ENCODE measurements at regions not wholly inside any gene's neighbourhood (a gene's known extent, or its start where the extent isn't known, plus 50 kb on each side); places are given as distances from the start of the nearest gene placed in this dataset.

DNA sequence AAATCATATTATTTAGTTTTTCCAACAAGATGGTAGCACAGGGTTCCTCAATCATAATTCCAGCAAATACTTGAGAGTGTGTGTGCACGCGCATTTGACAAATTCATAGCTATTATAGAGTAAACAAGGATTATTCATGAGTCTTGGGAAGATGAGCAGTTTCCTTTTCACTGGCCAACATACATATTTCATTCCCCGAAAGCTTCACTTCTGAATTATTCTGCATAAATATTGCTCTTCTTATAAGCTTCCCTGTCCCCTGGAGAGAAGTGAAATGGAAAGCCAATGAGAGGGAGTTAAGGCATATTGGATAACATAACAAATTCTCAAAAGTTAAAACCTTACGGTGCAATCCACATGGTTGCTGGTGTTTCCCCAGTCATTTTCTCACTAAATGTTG lies 386.4 kb upstream of the SEMA6A start:
- Histone ChIP-seq H3K36me3 (ENCODE audit: control insufficient read depth, low read length) (no peaks in the 10 kb centered on the region), H3K4me1 (ENCODE audit: control insufficient read depth, low read length) (peaks cover 7% of the 10 kb centered on the region), H3K79me2 (ENCODE audit: control insufficient read depth, low read length) (no peaks in the 10 kb centered on the region), H3K27ac (ENCODE audit: low read depth, low read length) (no peak overlapping the region), H3K4me2 (ENCODE audit: low read length) (no peak overlapping the region), H3K9me3 (ENCODE audit: control insufficient read depth, insufficient read depth, low read length) (no peaks in the 10 kb centered on the region), H3K27me3 (ENCODE audit: control insufficient read depth, low read length) (no peaks in the 10 kb centered on the region), H4K20me1 (ENCODE audit: control insufficient read depth, insufficient read depth, low read depth, low read length) (no peaks in the 10 kb centered on the region), H3K9me2 (replicated peaks; ENCODE audit: control insufficient read depth, low read length) (no peaks in the 10 kb centered on the region), H3F3A (ENCODE audit: control insufficient read depth, insufficient read depth) (no peaks in the 10 kb centered on the region), H3K4me3 (ENCODE audit: low read length) (no peak overlapping the region)
- no peak for TF ChIP-seq EZH2phosphoT487 (IDR thresholded peaks at IDR 0.05; ENCODE audit: borderline replicate concordance, low read length)
- TF ChIP-seq, protein P1, sequence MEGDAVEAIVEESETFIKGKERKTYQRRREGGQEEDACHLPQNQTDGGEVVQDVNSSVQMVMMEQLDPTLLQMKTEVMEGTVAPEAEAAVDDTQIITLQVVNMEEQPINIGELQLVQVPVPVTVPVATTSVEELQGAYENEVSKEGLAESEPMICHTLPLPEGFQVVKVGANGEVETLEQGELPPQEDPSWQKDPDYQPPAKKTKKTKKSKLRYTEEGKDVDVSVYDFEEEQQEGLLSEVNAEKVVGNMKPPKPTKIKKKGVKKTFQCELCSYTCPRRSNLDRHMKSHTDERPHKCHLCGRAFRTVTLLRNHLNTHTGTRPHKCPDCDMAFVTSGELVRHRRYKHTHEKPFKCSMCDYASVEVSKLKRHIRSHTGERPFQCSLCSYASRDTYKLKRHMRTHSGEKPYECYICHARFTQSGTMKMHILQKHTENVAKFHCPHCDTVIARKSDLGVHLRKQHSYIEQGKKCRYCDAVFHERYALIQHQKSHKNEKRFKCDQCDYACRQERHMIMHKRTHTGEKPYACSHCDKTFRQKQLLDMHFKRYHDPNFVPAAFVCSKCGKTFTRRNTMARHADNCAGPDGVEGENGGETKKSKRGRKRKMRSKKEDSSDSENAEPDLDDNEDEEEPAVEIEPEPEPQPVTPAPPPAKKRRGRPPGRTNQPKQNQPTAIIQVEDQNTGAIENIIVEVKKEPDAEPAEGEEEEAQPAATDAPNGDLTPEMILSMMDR (IDR thresholded peaks at IDR 0.05; ENCODE audit: low read depth, low read length, poor library complexity, severe bottlenecking) = no peak

GRCh38 chr5:116959843-116960242 lies 385.2 kb upstream of the SEMA6A start:
- TF ChIP-seq EZH2phosphoT487 (IDR thresholded peaks at IDR 0.05; ENCODE audit: borderline replicate concordance, low read length) = no peak
- TF ChIP-seq, protein P1 (IDR thresholded peaks at IDR 0.05; ENCODE audit: low read depth, low read length, poor library complexity, severe bottlenecking) = no peak

GRCh38 chr5:116953251-116953930 lies 378.8 kb upstream of the SEMA6A start:
- no peak overlapping the region for H3K27ac ChIP-seq (ENCODE audit: low read depth, low read length)
- H3K9me3 ChIP-seq (ENCODE audit: control insufficient read depth, insufficient read depth, low read length) = peaks cover 5% of the 10 kb centered on the region; the same call in 1 of the 2 replicates
- no peak overlapping the region for H3K4me2 ChIP-seq (ENCODE audit: low read length)
- no peaks in the 10 kb centered on the region for H3F3A ChIP-seq (ENCODE audit: control insufficient read depth, insufficient read depth)
- no peaks in the 10 kb centered on the region for H4K20me1 ChIP-seq (ENCODE audit: control insufficient read depth, insufficient read depth, low read depth, low read length)
- H3K79me2 ChIP-seq (ENCODE audit: control insufficient read depth, low read length) = no peaks in the 10 kb centered on the region
- peaks cover under 1% of the 10 kb centered on the region for H3K4me1 ChIP-seq (ENCODE audit: control insufficient read depth, low read length)
- TF ChIP-seq, protein P1 (IDR thresholded peaks at IDR 0.05; ENCODE audit: low read depth, low read length, poor library complexity, severe bottlenecking) = no peak
- TF ChIP-seq EZH2phosphoT487 (IDR thresholded peaks at IDR 0.05; ENCODE audit: borderline replicate concordance, low read length) = no peak
- H3K4me3 ChIP-seq (ENCODE audit: low read length) = no peak overlapping the region
- no peaks in the 10 kb centered on the region for H3K36me3 ChIP-seq (ENCODE audit: control insufficient read depth, low read length)
- H3K27me3 ChIP-seq (ENCODE audit: control insufficient read depth, low read length) = no peaks in the 10 kb centered on the region
- H3K9me2 ChIP-seq (replicated peaks; ENCODE audit: control insufficient read depth, low read length) = no peaks in the 10 kb centered on the region

More at GRCh38 chr5:116959843-116960242, 385.2 kb upstream of the SEMA6A start:
- Histone ChIP-seq H3K36me3 (ENCODE audit: control insufficient read depth, low read length) (no peaks in the 10 kb centered on the region), H3K27me3 (ENCODE audit: control insufficient read depth, low read length) (no peaks in the 10 kb centered on the region), H3K4me3 (ENCODE audit: low read length) (no peak overlapping the region), H3K27ac (ENCODE audit: low read depth, low read length) (no peak overlapping the region), H3K9me3 (ENCODE audit: control insufficient read depth, insufficient read depth, low read length) (no peaks in the 10 kb centered on the region), H3F3A (ENCODE audit: control insufficient read depth, insufficient read depth) (no peaks in the 10 kb centered on the region), H3K4me2 (ENCODE audit: low read length) (peak overlapping the region; percentile 20; the same call in 1 of the 2 replicates), H4K20me1 (ENCODE audit: control insufficient read depth, insufficient read depth, low read depth, low read length) (no peaks in the 10 kb centered on the region), H3K9me2 (replicated peaks; ENCODE audit: control insufficient read depth, low read length) (no peaks in the 10 kb centered on the region), H3K79me2 (ENCODE audit: control insufficient read depth, low read length) (no peaks in the 10 kb centered on the region), H3K4me1 (ENCODE audit: control insufficient read depth, low read length) (peaks cover 7% of the 10 kb centered on the region)
